ENCODE measurements at regions not wholly inside any gene's neighbourhood (a gene's known extent, or its start where the extent isn't known, plus 50 kb on each side); places are given as distances from the start of the nearest gene placed in this dataset.

- TF ChIP-seq TAF1 (IDR thresholded peaks at IDR 0.05; ENCODE audit: borderline replicate concordance, low read depth, low read length): no peak
- TF ChIP-seq POLR2A (IDR thresholded peaks at IDR 0.05; ENCODE audit: low read depth, low read length): no peak
- TF ChIP-seq POLR2AphosphoS5 (IDR thresholded peaks at IDR 0.05; ENCODE audit: low read depth, low read length): no peak
These were observed 865.1 kb upstream of the VRK2 start for GRCh38 chr2:57181315-57182038.

Measured in GM12892 (cell line).